G401 (cell line): ENCODE measurements at regions not wholly inside any gene's neighbourhood (a gene's known extent, or its start where the extent isn't known, plus 50 kb on each side); places are given as distances from the start of the nearest gene placed in this dataset.

ENCODE experiments used
- DNase-seq: peaks from one replicate; pipeline ENCODE4 v3.0.0-alpha.2; 2015; ENCODE audit warnings: low spot score
- in situ Hi-C: cut with HindIII; loops from 2 replicates; pipeline ENCODE4 v1.10.0; 2016; ENCODE audit warnings: low sequenced_read_pairs, mixed read lengths

GRCh38 chr1:188225975-188226374, 1397.2 kb downstream of the PLA2G4A start:
- in situ Hi-C loops: no loop called here
- no peak for DNase-seq

GRCh38 chr1:188228623-188229022, 1399.9 kb downstream of the PLA2G4A start:
- in situ Hi-C loops: no loop called here
- no peak for DNase-seq

DNA sequence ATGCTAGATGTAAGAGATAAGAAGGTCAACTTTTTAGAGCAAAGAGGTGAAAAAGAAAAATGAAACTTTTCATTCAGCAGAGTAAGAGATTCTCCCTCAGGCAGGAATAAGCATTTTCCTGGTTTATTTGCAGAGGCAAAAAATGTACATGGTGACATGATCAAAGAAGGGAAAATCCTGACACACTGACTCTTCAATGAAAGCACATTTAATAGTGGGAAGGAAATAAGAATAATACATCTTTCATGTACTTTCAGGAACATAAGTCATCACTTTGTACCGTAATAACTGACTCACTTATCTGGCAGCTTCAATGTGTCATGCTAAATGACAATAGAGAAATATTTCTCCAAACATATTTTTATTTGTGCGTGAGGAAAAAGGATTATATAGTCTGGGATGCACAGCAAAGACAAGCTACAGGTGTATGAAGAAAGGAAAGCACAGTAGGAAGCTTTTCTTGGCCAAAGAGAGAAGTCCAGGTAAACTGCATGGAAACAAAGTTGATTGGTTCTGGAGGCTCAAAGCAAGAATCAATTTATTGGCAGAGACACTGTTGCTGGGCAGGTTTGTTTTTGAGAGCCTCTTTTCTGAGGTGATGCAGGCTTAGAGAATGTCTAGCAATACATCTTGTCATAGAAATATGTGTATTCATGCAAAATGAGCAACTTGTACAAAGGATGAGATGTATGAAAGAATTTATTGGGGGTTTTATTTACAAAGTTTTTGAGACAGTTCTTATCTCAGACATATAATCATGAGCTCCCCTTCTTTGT, 1409.0 kb downstream of the PLA2G4A start:
- in situ Hi-C loops: no loop called here

DNA sequence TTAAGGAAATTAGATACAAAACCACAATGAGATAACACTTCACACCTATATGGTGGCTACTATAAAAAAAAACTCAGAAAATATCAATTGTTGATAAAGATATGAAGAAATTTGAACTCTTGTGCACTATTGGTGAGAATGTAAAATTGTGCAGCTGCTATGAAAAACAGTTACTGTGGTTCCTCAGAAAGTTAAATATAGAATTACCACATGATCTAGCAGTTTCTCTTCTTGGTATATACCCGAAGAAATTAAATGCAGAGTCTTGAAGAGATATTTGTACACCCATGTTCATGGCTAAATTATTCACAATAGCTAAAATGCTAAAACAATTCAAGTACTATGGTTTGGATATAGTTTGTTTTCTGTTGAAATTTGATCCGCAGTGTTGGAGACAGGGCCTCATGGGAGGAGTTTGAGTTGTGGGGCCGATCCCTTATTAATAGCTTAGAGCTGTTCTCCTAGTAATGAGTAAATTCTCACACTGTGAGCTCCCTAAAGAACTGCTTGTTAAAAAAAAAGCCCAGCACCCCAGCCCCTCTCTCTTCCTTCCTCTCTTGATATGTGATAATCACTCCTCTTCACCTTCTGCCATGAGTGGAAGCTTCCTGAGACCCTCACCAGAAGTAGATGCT, 1412.1 kb downstream of the PLA2G4A start:
- no peak for DNase-seq
- in situ Hi-C loops: no loop called here

More for the DNA sequence above, 1409.0 kb downstream of the PLA2G4A start:
- DNase-seq: no peak

DNA sequence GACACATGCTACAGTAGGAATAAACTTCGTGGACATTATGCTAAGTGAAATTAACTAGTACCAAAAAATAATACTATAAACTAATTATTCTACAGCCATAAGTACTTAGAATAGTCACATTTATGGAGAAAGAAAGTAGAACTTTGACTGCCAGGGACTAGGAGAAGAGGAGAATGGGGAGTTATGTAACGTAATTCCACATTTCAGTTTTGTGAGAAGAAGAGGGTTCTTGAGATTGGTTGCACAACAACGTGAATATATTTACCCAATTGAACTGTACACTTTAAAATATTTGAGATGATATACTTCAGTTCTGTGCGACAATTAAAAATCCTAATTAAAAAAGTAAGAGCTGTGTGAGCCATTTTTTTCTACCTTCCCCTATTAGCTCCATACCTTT, 1412.9 kb downstream of the PLA2G4A start:
- DNase-seq: no peak
- in situ Hi-C loops: no loop called here

GRCh38 chr1:188243456-188243855, 1414.7 kb downstream of the PLA2G4A start:
- no peak for DNase-seq
- in situ Hi-C loops: no loop called here

DNA sequence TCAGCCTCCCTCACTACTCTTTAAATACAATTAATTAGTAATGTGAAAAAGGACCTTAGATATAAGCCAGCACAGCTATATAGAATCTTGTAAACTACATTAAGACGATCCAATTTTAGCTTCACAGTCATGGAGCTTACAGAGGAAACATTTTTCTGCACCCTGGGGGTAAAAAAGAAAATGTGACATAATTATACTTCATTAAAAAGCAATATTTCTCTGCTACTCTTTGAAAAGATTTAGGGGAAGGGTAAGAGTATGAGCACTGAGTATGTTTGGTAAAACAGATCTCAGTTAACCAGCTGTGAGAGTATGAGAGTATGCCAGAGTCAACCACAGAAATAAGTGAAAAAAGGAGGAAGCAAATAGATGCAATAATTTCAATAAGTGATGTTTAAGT, 1415.9 kb downstream of the PLA2G4A start:
- in situ Hi-C loops: no loop called here
- no peak for DNase-seq

GRCh38 chr1:188247255-188247654, 1418.5 kb downstream of the PLA2G4A start:
- in situ Hi-C loops: no loop called here
- DNase-seq: no peak

DNA sequence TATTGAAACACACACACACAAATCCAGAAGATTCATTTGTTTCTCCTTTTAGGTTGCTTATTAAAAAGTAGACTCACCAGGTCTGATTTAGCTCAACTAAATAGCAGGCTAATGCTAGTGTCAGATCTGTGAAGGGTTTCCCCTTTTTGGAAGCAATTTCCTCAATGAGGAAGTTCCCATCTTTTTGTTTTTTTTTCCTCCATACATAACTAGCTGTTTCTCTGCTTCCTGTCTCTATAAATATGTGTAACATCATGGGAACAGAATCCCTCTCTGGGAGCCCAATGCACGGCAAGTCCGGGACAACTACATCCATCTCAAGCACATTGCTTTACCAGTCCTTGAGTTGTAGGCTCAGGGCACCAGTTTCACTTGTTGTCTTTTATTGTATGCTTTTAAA, 1421.1 kb downstream of the PLA2G4A start:
- no peak for DNase-seq
- in situ Hi-C loops: no loop called here

DNA sequence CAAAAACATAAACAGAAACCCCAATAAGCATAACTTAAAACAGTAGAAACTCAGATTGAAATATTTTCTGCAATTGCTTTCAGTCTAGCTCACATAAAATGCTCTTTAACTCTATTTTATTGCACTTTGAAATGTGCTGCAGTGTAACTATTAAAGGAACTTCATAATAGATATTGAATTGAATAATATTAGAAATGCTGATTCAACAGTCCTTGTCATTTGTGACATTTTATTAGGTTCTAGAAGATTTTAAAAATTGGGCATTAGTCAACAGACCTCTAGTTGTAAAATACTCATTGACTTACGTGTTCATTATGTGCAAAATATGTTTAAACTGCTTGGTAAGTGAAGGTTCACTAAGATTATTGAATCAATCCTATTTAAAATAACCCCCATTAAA, 1422.3 kb downstream of the PLA2G4A start:
- DNase-seq: no peak
- in situ Hi-C loops: no loop called here

DNA sequence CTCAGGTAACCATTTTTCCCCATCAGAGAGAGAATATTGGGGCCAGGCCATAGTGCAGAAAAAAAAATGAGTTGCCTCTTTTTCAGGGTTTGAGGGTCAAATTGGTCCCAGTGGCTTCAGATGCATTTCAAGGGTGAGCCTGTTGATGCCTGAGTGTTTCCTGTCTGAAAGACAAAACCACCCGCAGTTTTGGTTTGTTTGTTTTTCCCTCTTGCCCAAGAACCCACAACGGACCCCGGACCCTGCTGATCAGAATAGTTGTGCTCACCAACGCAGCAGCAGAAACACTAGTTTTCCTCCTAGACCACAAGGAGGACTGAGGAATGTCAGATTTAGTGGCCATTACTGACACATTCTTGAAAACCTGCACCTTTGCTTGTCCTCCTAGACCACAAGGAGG, 1433.1 kb downstream of the PLA2G4A start:
- DNase-seq: no peak
- in situ Hi-C loops: no loop called here

- DNase-seq: no peak
- in situ Hi-C loops: no loop called here
These were observed 1441.2 kb downstream of the PLA2G4A start for GRCh38 chr1:188269956-188270355.

GRCh38 chr1:188270497-188270896, 1441.7 kb downstream of the PLA2G4A start:
- in situ Hi-C loops: no loop called here
- no peak for DNase-seq

DNA sequence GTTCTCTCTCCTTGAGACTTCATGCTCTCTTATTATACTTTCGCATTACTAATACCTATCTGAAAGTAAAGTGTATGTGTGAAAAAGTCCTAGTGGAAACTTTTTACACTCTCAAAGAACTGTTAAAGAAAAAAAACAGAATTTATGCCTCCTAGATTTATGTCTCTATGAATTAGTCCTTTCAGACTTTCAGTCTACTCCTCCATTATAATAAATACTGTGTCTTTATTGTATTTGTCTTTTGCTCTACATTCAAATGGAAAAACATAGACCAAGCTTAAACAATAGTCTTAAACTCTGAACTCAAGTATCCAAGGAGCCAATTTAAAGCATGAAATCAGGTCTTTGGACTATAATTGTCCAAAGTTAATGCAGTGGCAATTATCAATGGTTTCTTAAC, 1449.0 kb downstream of the PLA2G4A start:
- in situ Hi-C loops: no loop called here
- no peak for DNase-seq

- no peak for DNase-seq
- in situ Hi-C loops: no loop called here
These were observed 1453.2 kb downstream of the PLA2G4A start for GRCh38 chr1:188281921-188282320.

GRCh38 chr1:188295157-188295556, 1466.4 kb downstream of the PLA2G4A start:
- in situ Hi-C loops: no loop called here

GRCh38 chr1:188302746-188303145, 1474.0 kb downstream of the PLA2G4A start:
- in situ Hi-C loops: no loop called here
- no peak for DNase-seq

More at GRCh38 chr1:188295157-188295556, 1466.4 kb downstream of the PLA2G4A start:
- DNase-seq: no peak

DNA sequence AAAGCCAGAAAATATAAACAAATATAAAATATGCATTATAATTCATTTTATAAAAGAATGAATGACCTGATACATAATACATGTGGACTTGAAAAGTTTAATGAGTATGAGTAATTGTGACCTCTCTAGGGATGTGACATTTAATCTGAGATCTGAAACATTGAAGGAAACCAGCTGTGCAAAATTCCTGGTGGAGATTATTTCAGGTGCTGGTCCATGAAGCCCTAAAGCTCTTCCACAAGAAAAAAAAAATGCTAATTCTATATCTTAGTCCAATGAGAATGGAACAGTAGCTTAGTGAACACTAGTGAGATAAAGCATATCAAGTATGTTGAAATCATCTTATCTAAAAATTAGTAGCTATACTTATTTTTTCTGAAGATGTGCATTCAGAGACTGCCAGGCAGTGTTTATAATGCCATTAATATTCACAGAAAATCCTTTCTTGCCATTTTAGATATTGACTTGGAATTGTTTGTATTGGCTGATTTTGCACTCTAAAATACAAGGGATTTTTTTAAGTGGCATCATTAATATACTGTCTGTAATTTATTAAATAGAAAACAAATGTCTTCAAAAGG, 1485.9 kb downstream of the PLA2G4A start:
- in situ Hi-C loops: no loop called here
- no peak for DNase-seq

- in situ Hi-C loops: no loop called here
- DNase-seq: no peak
These were observed 1489.1 kb downstream of the PLA2G4A start for GRCh38 chr1:188317894-188318293.

DNA sequence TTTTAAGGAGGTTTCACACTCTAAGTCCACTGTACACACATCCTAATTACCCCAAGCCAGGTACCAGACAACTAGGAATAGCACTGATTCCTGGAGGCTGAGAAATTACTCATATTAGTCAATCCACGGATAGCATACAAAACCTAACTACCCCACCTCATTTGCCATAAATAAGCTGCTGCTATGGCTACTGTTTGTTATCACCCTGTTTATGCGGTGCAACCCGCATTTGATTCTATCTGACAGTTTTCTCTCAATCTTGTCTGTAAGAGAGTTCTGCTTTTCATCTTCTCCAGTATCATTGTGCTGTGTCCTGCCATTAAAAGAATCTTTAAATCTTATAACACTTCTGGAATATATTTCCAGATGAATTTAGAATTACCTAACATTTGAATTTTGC, 1496.5 kb downstream of the PLA2G4A start:
- no peak for DNase-seq
- in situ Hi-C loops: no loop called here

- in situ Hi-C loops: no loop called here
- DNase-seq: no peak
These were observed 1515.2 kb downstream of the PLA2G4A start for GRCh38 chr1:188343914-188344313.
